Activated T-helper 1 cell treated with anti-CD3 and anti-CD28 coated beads, Interleukin-12 subunit alpha, Interleukin-12 subunit beta, Interleukin-2, Interleukin-4 antibody, amounts not matched to agents 30 ng/mL and 10 ng/mL and 1 ng/mL, durations not matched to agents 14 hours and 24 hours and 36 hours (primary cell): ENCODE measurements at regions not wholly inside any gene's neighbourhood (a gene's known extent, or its start where the extent isn't known, plus 50 kb on each side); places are given as distances from the start of the nearest gene placed in this dataset.

Source experiments
- DNase-seq: peaks from one replicate; pipeline ENCODE4 v3.0.0; 2021; ENCODE audit warnings: low spot score
- H3K27ac Mint-ChIP-seq: one replicate; pipeline ENCODE4 v1.8.0; 2021; ENCODE audit warnings: mild to moderate bottlenecking, mixed read lengths
- H3K27me3 Mint-ChIP-seq: one replicate; pipeline ENCODE4 v1.8.0; 2022; ENCODE audit warnings: mild to moderate bottlenecking, moderate library complexity, mixed read lengths; ENCODE audit not compliant: insufficient read depth
- H3K36me3 Mint-ChIP-seq: one replicate; pipeline ENCODE4 v1.8.0; 2021; ENCODE audit warnings: low read depth, mixed read lengths
- H3K4me1 Mint-ChIP-seq: one replicate; pipeline ENCODE4 v1.8.0; 2021; ENCODE audit warnings: low read depth, mixed read lengths
- H3K4me3 Mint-ChIP-seq: one replicate; pipeline ENCODE4 v1.8.0; 2021; ENCODE audit warnings: mild to moderate bottlenecking, moderate library complexity, mixed read lengths
- H3K9me3 Mint-ChIP-seq: one replicate; pipeline ENCODE4 v1.8.0; 2021; ENCODE audit warnings: mixed read lengths
- intact Hi-C: fragments of 100-400 bp; cut with micrococcal nuclease; formaldehyde crosslinking; loops from one replicate; pipeline ENCODE4 v1.15.1; 2024

- Mint-ChIP-seq H3K36me3 (no peaks in the 10 kb centered on the region), H3K27me3 (no peaks in the 10 kb centered on the region), H3K4me1 (no peaks in the 10 kb centered on the region), H3K27ac (no peak overlapping the region), H3K9me3 (no peaks in the 10 kb centered on the region), H3K4me3 (no peak overlapping the region)
- intact Hi-C loops = no loop called here
- no peak for DNase-seq
Observed at GRCh38 chr7:41189866-41190265, 513.0 kb downstream of the INHBA start.

GRCh38 chr7:41188163-41189130 is 514.4 kb downstream of the INHBA start:
- Mint-ChIP-seq H3K36me3 (no peaks in the 10 kb centered on the region), H3K9me3 (no peaks in the 10 kb centered on the region), H3K27ac (no peak overlapping the region), H3K27me3 (no peaks in the 10 kb centered on the region), H3K4me1 (no peaks in the 10 kb centered on the region), H3K4me3 (no peak overlapping the region)
- DNase-seq = no peak
- intact Hi-C loops = no loop called here

GRCh38 chr7:41187322-41187721 is 515.6 kb downstream of the INHBA start:
- intact Hi-C loops = no loop called here
- no peaks in the 10 kb centered on the region for H3K4me1 Mint-ChIP-seq
- H3K4me3 Mint-ChIP-seq = no peak overlapping the region
- no peak overlapping the region for H3K27ac Mint-ChIP-seq
- no peaks in the 10 kb centered on the region for H3K36me3 Mint-ChIP-seq
- no peak for DNase-seq
- H3K9me3 Mint-ChIP-seq = no peaks in the 10 kb centered on the region
- no peaks in the 10 kb centered on the region for H3K27me3 Mint-ChIP-seq

GRCh38 chr7:41185851-41186250 is 517.0 kb downstream of the INHBA start:
- H3K4me3 Mint-ChIP-seq = no peak overlapping the region
- intact Hi-C loops = no loop called here
- H3K27ac Mint-ChIP-seq = no peak overlapping the region
- H3K27me3 Mint-ChIP-seq = no peaks in the 10 kb centered on the region
- DNase-seq = no peak
- H3K4me1 Mint-ChIP-seq = no peaks in the 10 kb centered on the region
- H3K36me3 Mint-ChIP-seq = no peaks in the 10 kb centered on the region
- H3K9me3 Mint-ChIP-seq = no peaks in the 10 kb centered on the region

GRCh38 chr7:41183741-41184140 is 519.1 kb downstream of the INHBA start:
- H3K4me1 Mint-ChIP-seq = no peaks in the 10 kb centered on the region
- H3K36me3 Mint-ChIP-seq = no peaks in the 10 kb centered on the region
- intact Hi-C loops = no loop called here
- H3K27me3 Mint-ChIP-seq = no peaks in the 10 kb centered on the region
- no peak for DNase-seq
- no peak overlapping the region for H3K27ac Mint-ChIP-seq
- H3K9me3 Mint-ChIP-seq = no peaks in the 10 kb centered on the region
- no peak overlapping the region for H3K4me3 Mint-ChIP-seq

- no peak overlapping the region for H3K4me3 Mint-ChIP-seq
- no peaks in the 10 kb centered on the region for H3K27me3 Mint-ChIP-seq
- H3K36me3 Mint-ChIP-seq = no peaks in the 10 kb centered on the region
- intact Hi-C loops = no loop called here
- no peak for DNase-seq
- no peak overlapping the region for H3K27ac Mint-ChIP-seq
- H3K4me1 Mint-ChIP-seq = no peaks in the 10 kb centered on the region
- H3K9me3 Mint-ChIP-seq = no peaks in the 10 kb centered on the region
Observed at GRCh38 chr7:41182782-41183181, 520.1 kb downstream of the INHBA start.

- H3K36me3 Mint-ChIP-seq = no peaks in the 10 kb centered on the region
- peaks cover 14% of the 10 kb centered on the region for H3K9me3 Mint-ChIP-seq
- no peak overlapping the region for H3K27ac Mint-ChIP-seq
- no peaks in the 10 kb centered on the region for H3K27me3 Mint-ChIP-seq
- intact Hi-C loops = no loop called here
- H3K4me3 Mint-ChIP-seq = no peak overlapping the region
- H3K4me1 Mint-ChIP-seq = no peaks in the 10 kb centered on the region
- DNase-seq = no peak
Observed at GRCh38 chr7:41175435-41175834, 527.5 kb downstream of the INHBA start.

GRCh38 chr7:41174521-41174920 is 528.4 kb downstream of the INHBA start:
- intact Hi-C loops = no loop called here
- no peak for DNase-seq
- H3K4me1 Mint-ChIP-seq = no peaks in the 10 kb centered on the region
- H3K9me3 Mint-ChIP-seq = peaks cover 14% of the 10 kb centered on the region
- no peaks in the 10 kb centered on the region for H3K27me3 Mint-ChIP-seq
- no peak overlapping the region for H3K4me3 Mint-ChIP-seq
- H3K36me3 Mint-ChIP-seq = no peaks in the 10 kb centered on the region
- H3K27ac Mint-ChIP-seq = no peak overlapping the region

GRCh38 chr7:41170466-41170865 is 532.4 kb downstream of the INHBA start:
- H3K4me1 Mint-ChIP-seq = no peaks in the 10 kb centered on the region
- DNase-seq = no peak
- H3K4me3 Mint-ChIP-seq = no peak overlapping the region
- H3K27ac Mint-ChIP-seq = no peak overlapping the region
- no peaks in the 10 kb centered on the region for H3K36me3 Mint-ChIP-seq
- peaks cover 7% of the 10 kb centered on the region for H3K9me3 Mint-ChIP-seq
- H3K27me3 Mint-ChIP-seq = no peaks in the 10 kb centered on the region
- intact Hi-C loops = no loop called here

- no peak for DNase-seq
- Mint-ChIP-seq H3K36me3 (no peaks in the 10 kb centered on the region), H3K27me3 (no peaks in the 10 kb centered on the region), H3K9me3 (peaks cover 7% of the 10 kb centered on the region), H3K27ac (no peak overlapping the region), H3K4me3 (no peak overlapping the region), H3K4me1 (no peaks in the 10 kb centered on the region)
- intact Hi-C loops = no loop called here
Observed at GRCh38 chr7:41169317-41169716, 533.6 kb downstream of the INHBA start.

- intact Hi-C loops = no loop called here
- Mint-ChIP-seq H3K27ac (no peak overlapping the region), H3K4me3 (no peak overlapping the region), H3K9me3 (peaks cover 3% of the 10 kb centered on the region), H3K27me3 (no peaks in the 10 kb centered on the region), H3K36me3 (no peaks in the 10 kb centered on the region), H3K4me1 (no peaks in the 10 kb centered on the region)
- no peak for DNase-seq
Observed at GRCh38 chr7:41167836-41168235, 535.1 kb downstream of the INHBA start.

GRCh38 chr7:41164440-41164839 is 538.5 kb downstream of the INHBA start:
- no peak for DNase-seq
- H3K27ac Mint-ChIP-seq = no peak overlapping the region
- H3K9me3 Mint-ChIP-seq = no peaks in the 10 kb centered on the region
- H3K36me3 Mint-ChIP-seq = no peaks in the 10 kb centered on the region
- H3K4me3 Mint-ChIP-seq = no peak overlapping the region
- no peaks in the 10 kb centered on the region for H3K4me1 Mint-ChIP-seq
- intact Hi-C loops = no loop called here
- H3K27me3 Mint-ChIP-seq = no peaks in the 10 kb centered on the region

- Mint-ChIP-seq H3K27me3 (no peaks in the 10 kb centered on the region), H3K4me1 (no peaks in the 10 kb centered on the region), H3K36me3 (no peaks in the 10 kb centered on the region), H3K27ac (no peak overlapping the region), H3K9me3 (no peaks in the 10 kb centered on the region), H3K4me3 (no peak overlapping the region)
- intact Hi-C loops = no loop called here
- no peak for DNase-seq
Observed at GRCh38 chr7:41163991-41164390, 538.9 kb downstream of the INHBA start.

GRCh38 chr7:41162612-41163011 is 540.3 kb downstream of the INHBA start:
- H3K4me1 Mint-ChIP-seq = no peaks in the 10 kb centered on the region
- peaks cover 5% of the 10 kb centered on the region for H3K9me3 Mint-ChIP-seq
- no peak overlapping the region for H3K4me3 Mint-ChIP-seq
- H3K27me3 Mint-ChIP-seq = no peaks in the 10 kb centered on the region
- H3K27ac Mint-ChIP-seq = no peak overlapping the region
- H3K36me3 Mint-ChIP-seq = no peaks in the 10 kb centered on the region
- intact Hi-C loops = no loop called here
- no peak for DNase-seq
